Immature natural killer cell (primary cell): ENCODE measurements at regions not wholly inside any gene's neighbourhood (a gene's known extent, or its start where the extent isn't known, plus 50 kb on each side); places are given as distances from the start of the nearest gene placed in this dataset.
"Not testable (repeated sequence)": the region's sequence is repeated elsewhere in the genome, so short reads cannot be mapped to it uniquely, and the experiment has no call there.

ENCODE experiments used
- DNase-seq, 3 donors: peaks; one replicate each; pipeline ENCODE4 v3.0.0; 2022; ENCODE audit warnings: mixed read lengths in 1 of 3
- H3K27ac Mint-ChIP-seq, 6 donors: one replicate each; pipeline ENCODE4 v1.8.0; 2020; ENCODE audit warnings: mixed read lengths in 6 of 6, mild to moderate bottlenecking in 5 of 6, inconsistent platforms in 4 of 6, moderate library complexity in 3 of 6
- H3K27me3 Mint-ChIP-seq, 3 donors: one replicate each; pipeline ENCODE4 v1.8.0; 2020 to 2021; ENCODE audit warnings: low read depth in 3 of 3, mild to moderate bottlenecking in 3 of 3, mixed read lengths in 3 of 3, moderate library complexity in 3 of 3, inconsistent platforms in 1 of 3
- H3K36me3 Mint-ChIP-seq, 3 donors: one replicate each; pipeline ENCODE4 v1.8.0; 2020; ENCODE audit warnings: mixed read lengths in 3 of 3, inconsistent platforms in 2 of 3, mild to moderate bottlenecking in 2 of 3
- H3K4me1 Mint-ChIP-seq, 2 donors: one replicate each; pipeline ENCODE4 v1.8.0; 2020; ENCODE audit warnings: inconsistent platforms in 2 of 2, mild to moderate bottlenecking in 2 of 2, mixed read lengths in 2 of 2, moderate library complexity in 1 of 2
- H3K4me3 Mint-ChIP-seq, 5 donors: one replicate each; pipeline ENCODE4 v1.8.0; 2020; ENCODE audit warnings: mild to moderate bottlenecking in 5 of 5, mixed read lengths in 5 of 5, inconsistent platforms in 3 of 5, moderate library complexity in 3 of 5
- H3K9me3 Mint-ChIP-seq, 6 donors: one replicate each; pipeline ENCODE4 v1.8.0; 2020; ENCODE audit warnings: mild to moderate bottlenecking in 6 of 6, mixed read lengths in 6 of 6, inconsistent platforms in 4 of 6, moderate library complexity in 3 of 6

DNA sequence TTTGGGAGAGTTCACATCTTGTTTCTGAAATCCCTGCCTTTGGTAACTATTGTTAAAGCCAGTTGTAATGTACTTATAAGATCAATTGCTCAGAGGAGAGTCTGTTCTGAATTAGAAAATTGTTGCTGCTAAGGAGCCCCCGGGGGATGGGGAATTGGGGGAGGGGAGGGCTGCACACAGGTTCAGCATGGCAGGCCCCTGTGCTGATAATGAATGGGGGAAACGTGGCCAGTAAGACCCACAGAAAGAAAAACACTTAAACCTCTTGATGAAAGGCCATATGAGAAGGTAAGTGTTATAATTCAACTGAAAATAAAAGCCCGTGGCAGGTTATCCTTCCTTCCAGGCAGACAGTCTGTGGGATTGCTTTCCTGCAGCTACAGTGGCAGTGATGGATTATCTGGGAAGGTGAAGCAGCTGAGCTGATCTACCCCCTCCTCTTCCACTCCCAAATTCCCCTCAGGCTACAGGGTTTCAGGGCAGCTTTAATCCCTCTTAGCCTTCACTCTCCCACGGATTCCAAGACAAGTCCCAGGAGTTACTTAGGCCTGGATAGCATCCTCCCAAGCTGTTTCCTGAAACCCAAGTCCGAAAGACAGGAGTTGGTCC is 398.8 kb downstream of the TBX15 start:
- Mint-ChIP-seq H3K4me3 (no peak overlapping the region), H3K27me3 (no peaks in the 10 kb centered on the region), H3K36me3 (no peaks in the 10 kb centered on the region), H3K4me1 (no peaks in the 10 kb centered on the region), H3K27ac (no peak overlapping the region), H3K9me3 (peaks cover 14 to 38% (median 18%) of the 10 kb centered on the region in 6 donors)
- no peak for DNase-seq

DNA sequence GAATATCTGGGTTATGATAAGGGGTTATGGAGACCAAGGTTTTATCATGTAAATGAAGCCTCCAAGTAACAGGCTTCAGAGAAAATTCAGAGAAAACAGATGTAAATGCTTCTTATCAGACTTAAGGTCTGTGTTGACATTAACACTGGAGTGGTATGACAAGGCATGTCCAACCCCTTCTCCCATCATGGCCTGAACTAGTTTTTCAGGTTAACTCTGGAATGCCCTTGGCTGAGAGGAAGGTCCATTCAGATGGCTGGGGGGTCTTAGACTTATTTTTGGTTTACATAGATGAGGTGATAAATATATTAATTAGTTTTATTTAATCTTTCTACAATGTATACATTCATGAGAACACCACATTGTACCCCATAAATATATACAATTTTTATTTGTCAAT is 399.6 kb downstream of the TBX15 start:
- Mint-ChIP-seq H3K4me3 (no peak overlapping the region), H3K36me3 (no peaks in the 10 kb centered on the region), H3K4me1 (no peaks in the 10 kb centered on the region), H3K9me3 (peaks cover 12 to 38% (median 17%) of the 10 kb centered on the region in 6 donors), H3K27ac (no peak overlapping the region), H3K27me3 (no peaks in the 10 kb centered on the region)
- no peak for DNase-seq

DNA sequence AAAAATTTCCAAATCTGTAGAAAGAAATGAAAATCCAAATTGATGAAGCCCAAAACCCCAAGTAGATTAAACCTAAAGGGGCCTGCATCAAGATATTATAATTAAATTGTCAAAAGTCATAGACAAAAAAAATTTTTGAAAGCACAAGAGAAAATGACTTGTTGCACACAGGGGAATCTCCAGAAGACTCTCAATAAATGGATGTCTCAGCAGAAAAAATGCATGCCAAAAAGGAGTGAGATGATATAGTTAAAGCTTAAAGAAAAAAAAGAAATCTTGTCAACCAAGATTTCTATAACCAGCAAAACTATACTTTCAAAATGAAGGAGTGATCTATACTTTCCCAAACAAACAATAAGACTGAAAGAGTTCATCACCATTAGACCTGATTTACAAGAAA is 393.2 kb upstream of the SPAG17 start:
- no peak overlapping the region for H3K4me3 Mint-ChIP-seq

DNA sequence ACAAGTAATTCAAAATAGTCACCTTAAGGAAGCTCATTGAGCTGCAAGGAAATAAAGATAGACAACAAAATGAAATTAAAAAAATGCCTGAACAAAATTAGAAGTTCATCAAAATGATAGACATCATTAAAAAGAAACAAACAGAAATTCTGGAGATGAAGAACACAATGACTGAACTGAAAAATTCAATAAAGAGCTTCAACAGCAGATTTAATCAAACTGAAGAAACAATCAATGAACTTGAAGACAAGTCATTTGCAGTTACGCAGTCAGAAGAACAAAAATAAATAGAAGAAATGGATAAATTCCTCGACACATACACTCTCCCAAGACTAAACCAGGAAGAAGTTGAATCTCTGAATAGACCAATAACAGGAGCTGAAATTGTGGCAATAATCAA is 390.0 kb upstream of the SPAG17 start:
- Mint-ChIP-seq H3K27ac (no peak overlapping the region), H3K36me3 (peaks cover 0 to 3% (median 3%) of the 10 kb centered on the region in 3 donors), H3K9me3 (peaks cover 11 to 31% (median 22%) of the 10 kb centered on the region in 6 donors), H3K27me3 (peaks cover 0 to 2% (median 0%) of the 10 kb centered on the region in 3 donors), H3K4me3 (no peak overlapping the region), H3K4me1 (no peaks in the 10 kb centered on the region)
- DNase-seq = no peak

More for the DNA sequence above, 393.2 kb upstream of the SPAG17 start:
- no peak overlapping the region for H3K27ac Mint-ChIP-seq
- no peak for DNase-seq
- H3K9me3 Mint-ChIP-seq = peaks cover 6 to 26% (median 20%) of the 10 kb centered on the region in 6 donors
- H3K27me3 Mint-ChIP-seq = no peaks in the 10 kb centered on the region
- no peaks in the 10 kb centered on the region for H3K4me1 Mint-ChIP-seq
- H3K36me3 Mint-ChIP-seq = peaks cover 0 to 6% (median 0%) of the 10 kb centered on the region in 3 donors

DNA sequence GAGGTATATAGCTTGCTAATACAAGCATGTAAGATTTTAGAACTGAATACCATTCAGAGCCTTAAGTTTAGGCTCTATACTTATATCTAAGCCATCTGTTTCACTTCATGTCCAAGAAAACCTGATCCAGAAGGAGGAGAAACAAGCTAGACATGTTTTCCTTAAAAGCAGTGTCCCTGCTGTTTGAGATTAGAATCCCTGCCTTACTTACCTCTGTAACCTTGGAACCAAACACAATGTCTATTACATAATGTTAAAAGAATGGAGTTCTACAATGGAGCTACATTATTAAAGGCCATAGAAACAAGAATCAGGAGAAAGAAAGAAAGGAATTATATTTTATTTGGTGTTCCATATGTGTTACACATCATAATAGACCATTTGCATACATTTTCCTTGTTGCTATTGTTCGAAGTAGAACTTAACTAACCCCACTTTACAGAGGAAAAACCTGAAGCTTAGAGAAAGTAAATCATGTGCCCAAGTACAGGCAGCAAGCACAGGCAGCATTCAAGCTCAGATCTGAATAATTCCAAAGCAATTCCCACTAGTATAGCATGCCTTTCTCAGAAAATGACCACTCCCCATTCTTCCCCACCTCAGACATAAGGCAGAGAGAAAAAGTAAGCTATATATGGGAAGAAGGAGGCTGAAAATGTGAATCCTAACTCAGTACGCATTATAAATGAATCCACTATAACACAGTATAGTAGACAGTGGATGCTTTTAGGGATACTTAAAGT is 380.1 kb upstream of the SPAG17 start:
- Mint-ChIP-seq H3K9me3 (peaks cover 0 to 18% (median 8%) of the 10 kb centered on the region in 6 donors), H3K27me3 (no peaks in the 10 kb centered on the region), H3K27ac (no peak overlapping the region), H3K36me3 (no peaks in the 10 kb centered on the region), H3K4me1 (no peaks in the 10 kb centered on the region), H3K4me3 (no peak overlapping the region)
- DNase-seq = no peak

DNA sequence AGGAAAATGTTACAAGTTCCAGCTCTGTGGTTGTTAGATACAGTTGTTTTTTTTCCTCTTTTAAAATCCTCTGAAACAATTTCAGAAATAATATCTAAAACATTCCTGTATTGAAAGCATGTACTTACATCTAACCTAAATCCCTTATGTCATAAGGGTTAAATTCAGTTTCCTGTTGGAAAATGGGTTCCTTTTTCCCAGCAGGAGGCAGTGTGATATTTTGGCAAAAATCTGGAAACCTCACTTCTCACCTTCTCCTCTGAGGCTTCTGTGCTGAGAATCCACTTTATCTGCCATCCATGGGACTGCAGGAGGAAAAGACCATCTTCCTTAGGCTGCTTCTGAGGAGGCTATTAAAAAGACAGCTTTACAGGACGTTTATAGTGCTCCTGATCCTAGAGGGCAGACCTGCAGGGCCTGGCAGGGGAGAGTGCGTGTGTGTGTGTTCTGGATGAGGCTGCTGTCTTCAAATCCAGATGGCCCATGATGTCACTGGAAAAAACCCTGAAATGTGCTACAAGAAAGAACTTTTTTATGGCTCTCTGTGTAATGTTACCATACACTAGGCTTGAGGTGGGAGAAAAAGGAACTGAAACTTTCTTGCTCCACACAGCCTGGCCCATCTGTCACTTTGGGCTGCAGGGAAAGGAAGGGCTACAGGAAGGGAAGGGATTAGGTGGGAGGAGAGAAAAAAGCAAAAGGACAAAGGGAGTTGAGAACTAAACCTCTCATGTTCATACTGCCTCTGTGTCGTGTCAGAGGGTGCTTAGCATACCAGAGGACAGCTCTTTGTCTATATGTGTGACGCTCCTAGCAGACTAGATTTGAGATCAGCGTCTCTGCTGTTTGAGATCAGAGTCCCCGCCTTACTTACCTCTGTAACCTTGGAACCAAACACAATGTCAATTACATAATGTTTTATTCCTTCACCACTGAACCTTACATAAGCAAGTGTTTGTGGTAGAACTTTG is 379.2 kb upstream of the SPAG17 start:
- Mint-ChIP-seq H3K9me3 (peaks cover 0 to 18% (median 10%) of the 10 kb centered on the region in 6 donors), H3K4me1 (no peaks in the 10 kb centered on the region)

DNA sequence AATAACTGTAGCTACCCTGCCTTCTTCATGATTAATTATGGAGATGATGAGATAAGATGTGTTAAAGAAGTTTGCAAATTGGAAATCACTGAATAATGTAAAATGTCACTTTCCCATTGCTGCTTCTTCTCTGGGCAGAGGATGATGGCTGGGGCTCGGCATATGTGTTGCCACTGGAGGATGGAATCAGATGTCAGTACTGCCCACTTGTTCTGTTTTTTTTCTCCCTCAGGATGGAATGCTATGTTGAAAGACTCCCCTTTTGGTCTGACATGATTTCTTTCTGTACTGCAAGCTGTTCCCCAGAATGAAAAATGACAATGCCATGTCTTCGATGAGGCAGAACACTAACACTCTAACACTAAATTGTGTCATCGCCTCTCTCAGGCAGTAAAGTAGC is 373.9 kb upstream of the SPAG17 start:
- H3K27me3 Mint-ChIP-seq = no peaks in the 10 kb centered on the region
- peaks cover 4 to 22% (median 14%) of the 10 kb centered on the region in 6 donors for H3K9me3 Mint-ChIP-seq
- H3K4me3 Mint-ChIP-seq = no peak overlapping the region
- no peak overlapping the region for H3K27ac Mint-ChIP-seq
- H3K4me1 Mint-ChIP-seq = no peaks in the 10 kb centered on the region
- no peak for DNase-seq
- no peaks in the 10 kb centered on the region for H3K36me3 Mint-ChIP-seq

More for the DNA sequence above, 379.2 kb upstream of the SPAG17 start:
- H3K27ac Mint-ChIP-seq = no peak overlapping the region
- no peak for DNase-seq
- H3K27me3 Mint-ChIP-seq = no peaks in the 10 kb centered on the region
- H3K4me3 Mint-ChIP-seq = no peak overlapping the region
- H3K36me3 Mint-ChIP-seq = no peaks in the 10 kb centered on the region

DNA sequence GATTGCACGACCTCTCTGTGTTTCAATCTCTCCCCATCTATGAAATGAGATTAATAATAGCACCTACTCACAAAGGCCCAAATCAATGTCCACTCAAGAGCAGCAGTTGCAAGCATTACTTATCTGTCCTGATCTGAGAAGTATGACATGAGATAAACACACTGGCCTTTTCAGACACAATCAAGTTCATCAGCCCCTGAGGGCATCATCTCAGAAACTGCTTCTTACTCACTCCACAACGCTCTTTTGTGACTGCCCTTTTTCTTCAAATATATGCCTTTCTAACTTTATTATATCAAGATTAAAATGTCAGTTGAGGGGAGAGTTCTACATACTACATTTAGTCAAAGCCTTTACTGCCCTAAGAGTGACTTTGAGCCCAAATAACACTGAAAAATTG is 371.9 kb upstream of the SPAG17 start:
- H3K4me3 Mint-ChIP-seq = no peak overlapping the region
- peaks cover 4 to 34% (median 21%) of the 10 kb centered on the region in 6 donors for H3K9me3 Mint-ChIP-seq
- no peaks in the 10 kb centered on the region for H3K4me1 Mint-ChIP-seq
- peaks cover 0 to 1% (median 0%) of the 10 kb centered on the region in 3 donors for H3K27me3 Mint-ChIP-seq
- no peak for DNase-seq
- H3K36me3 Mint-ChIP-seq = no peaks in the 10 kb centered on the region
- H3K27ac Mint-ChIP-seq = no peak overlapping the region

DNA sequence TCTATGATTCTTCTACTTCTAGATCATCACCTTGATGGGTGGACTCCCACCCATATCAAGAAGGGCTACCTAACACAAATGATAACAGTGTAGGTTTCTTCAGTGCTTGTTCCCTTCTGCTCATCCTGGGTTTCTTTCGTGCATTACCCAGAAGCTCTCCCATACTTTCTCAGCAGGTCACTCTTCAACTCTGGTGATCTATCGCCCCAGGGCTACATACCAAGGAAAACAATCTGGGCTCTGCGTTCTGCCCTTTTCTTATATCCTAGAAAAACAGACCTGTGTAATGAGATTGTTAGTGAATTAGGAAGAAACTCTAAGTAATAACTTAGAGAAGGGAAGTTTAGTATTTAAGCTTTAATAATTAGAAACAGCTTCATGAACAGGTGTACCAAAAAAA is 370.6 kb upstream of the SPAG17 start:
- Mint-ChIP-seq H3K27ac (no peak overlapping the region), H3K4me3 (no peak overlapping the region), H3K9me3 (peaks cover 6 to 35% (median 22%) of the 10 kb centered on the region in 6 donors), H3K36me3 (no peaks in the 10 kb centered on the region), H3K27me3 (peaks cover 0 to 1% (median 0%) of the 10 kb centered on the region in 3 donors), H3K4me1 (no peaks in the 10 kb centered on the region)
- DNase-seq = no peak

DNA sequence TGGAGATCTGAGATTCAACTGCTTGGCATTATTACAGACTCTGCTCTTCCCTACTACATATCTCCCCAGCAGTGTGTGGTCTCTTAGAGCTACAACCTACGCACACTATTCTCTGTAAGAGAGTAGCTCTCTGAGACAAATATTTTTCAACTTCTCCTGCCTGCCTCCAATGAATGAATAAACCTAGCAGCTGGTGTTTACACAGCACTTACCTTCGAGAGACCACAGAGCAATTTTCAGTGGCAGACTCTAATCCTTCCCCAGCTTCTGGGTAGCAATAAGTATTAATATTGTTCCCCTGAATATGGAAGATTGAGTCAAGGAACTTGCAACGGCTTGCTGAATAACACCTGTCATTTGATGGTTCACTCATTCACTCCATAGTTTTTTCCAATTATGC is 350.9 kb upstream of the SPAG17 start:
- H3K36me3 Mint-ChIP-seq = no peaks in the 10 kb centered on the region
- peaks cover 11 to 48% (median 27%) of the 10 kb centered on the region in 6 donors for H3K9me3 Mint-ChIP-seq
- H3K4me3 Mint-ChIP-seq = no peak overlapping the region

DNA sequence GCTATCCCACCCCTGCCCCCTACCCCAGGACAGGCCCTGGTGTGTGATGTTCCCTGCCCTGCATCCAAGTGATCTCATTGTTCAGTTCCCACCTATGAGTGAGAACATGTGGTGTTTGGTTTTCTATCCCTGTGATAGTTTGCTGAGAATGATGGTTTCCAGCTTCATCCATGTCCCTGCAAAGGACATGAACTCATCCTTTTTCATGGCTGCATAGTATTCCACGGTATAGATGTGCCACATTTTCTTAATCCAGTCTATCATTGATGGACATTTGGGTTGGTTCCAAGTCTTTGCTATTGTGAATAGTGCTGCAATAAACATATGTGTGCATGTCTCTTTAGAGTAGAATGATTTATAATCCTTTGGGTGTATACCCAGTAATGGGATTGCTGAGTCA is 326.9 kb upstream of the SPAG17 start:
- H3K27ac Mint-ChIP-seq, H3K27me3 Mint-ChIP-seq, DNase-seq, H3K4me1 Mint-ChIP-seq, H3K36me3 Mint-ChIP-seq, H3K4me3 Mint-ChIP-seq: not testable (repeated sequence)
- peaks cover 8 to 42% (median 32%) of the 10 kb centered on the region in 6 donors for H3K9me3 Mint-ChIP-seq

More for the DNA sequence above, 350.9 kb upstream of the SPAG17 start:
- Mint-ChIP-seq H3K27me3 (peaks cover 0 to 3% (median 0%) of the 10 kb centered on the region in 3 donors), H3K4me1 (no peaks in the 10 kb centered on the region), H3K27ac (no peak overlapping the region)
- DNase-seq = no peak

DNA sequence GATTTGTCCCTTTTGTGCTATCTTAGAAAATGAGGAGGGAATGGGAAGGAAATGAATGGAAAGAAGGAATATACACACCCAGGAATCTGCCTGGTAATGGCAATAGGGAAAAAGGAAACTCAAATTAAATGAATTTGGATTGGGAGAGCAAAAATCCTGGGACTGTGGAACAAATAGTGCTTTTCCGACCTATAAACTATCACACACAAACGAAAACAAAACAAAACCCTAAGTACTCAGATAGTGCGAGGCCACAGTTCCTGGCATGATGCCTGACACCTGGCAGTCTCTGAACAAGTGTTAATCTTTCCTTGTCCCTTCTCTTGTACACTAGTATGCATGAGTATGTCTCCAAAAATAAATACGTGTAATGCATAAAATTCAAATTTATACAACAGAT is 319.8 kb upstream of the SPAG17 start:
- H3K27ac Mint-ChIP-seq = no peak overlapping the region
- no peaks in the 10 kb centered on the region for H3K36me3 Mint-ChIP-seq
- peaks cover 8 to 36% (median 12%) of the 10 kb centered on the region in 6 donors for H3K9me3 Mint-ChIP-seq
- no peaks in the 10 kb centered on the region for H3K4me1 Mint-ChIP-seq
- DNase-seq = no peak
- H3K27me3 Mint-ChIP-seq = peaks cover 0 to 2% (median 0%) of the 10 kb centered on the region in 3 donors
- H3K4me3 Mint-ChIP-seq = no peak overlapping the region

DNA sequence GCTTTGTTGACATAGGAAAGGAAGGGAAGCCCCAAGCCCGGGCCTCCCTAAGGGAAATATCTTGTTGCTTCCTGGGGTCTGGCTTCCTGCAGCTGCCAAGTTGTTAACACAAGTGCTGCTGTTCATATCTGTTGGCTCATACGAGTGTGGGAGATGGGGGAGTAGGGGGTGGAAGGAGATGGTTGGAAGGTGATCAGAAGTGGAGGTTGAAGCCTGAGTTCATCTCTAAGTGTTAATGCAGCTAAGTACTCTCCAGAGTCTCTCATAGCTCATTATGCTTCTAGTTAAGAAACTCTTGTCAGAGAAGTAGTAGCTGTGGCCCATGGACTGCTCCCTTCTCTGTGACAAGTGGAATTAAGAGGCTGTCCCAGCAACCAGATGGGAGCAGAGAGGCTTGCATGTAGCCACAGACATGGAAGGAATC is 319.2 kb upstream of the SPAG17 start:
- H3K27ac Mint-ChIP-seq = no peak overlapping the region
- peaks cover 8 to 36% (median 11%) of the 10 kb centered on the region in 6 donors for H3K9me3 Mint-ChIP-seq
- peaks cover 0 to 2% (median 0%) of the 10 kb centered on the region in 3 donors for H3K27me3 Mint-ChIP-seq
- no peaks in the 10 kb centered on the region for H3K36me3 Mint-ChIP-seq
- no peak for DNase-seq
- H3K4me3 Mint-ChIP-seq = no peak overlapping the region
- H3K4me1 Mint-ChIP-seq = no peaks in the 10 kb centered on the region
